NCI-H2081 treated with DMSO at 0.1 percent for 48 hours (cell line): ENCODE measurements at regions not wholly inside any gene's neighbourhood (a gene's known extent, or its start where the extent isn't known, plus 50 kb on each side); places are given as distances from the start of the nearest gene placed in this dataset.
"Not testable (repeated sequence)": the region's sequence is repeated elsewhere in the genome, so short reads cannot be mapped to it uniquely, and the experiment has no call there.

Experiments used
- DNase-seq: peaks from one replicate; lab custom pipeline; 2025; lab: John Stamatoyannopoulos, UW

DNA sequence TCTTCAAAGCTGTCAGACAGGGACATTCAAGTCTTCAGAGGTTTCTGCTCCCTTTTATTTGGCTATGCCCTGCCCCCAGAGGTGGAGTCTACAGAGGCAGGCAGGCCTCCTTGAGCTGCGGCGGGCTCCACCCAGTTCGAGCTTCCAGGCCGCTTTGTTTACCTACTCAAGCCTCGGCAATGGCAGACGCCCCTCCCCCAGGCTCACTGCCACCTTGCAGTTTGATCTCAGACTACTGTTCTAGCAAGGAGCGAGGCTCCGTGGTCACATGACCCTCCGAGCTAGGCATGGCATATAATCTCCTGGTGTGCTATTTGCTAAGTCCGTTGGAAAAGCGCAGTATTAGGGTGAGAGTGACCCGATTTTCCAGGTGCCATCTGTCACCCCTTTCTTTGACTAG lies 462.6 kb upstream of the HS3ST5 start:
- DNase-seq, result not testable (repeated sequence)

GRCh38 chr6:114796576-114796975 lies 453.8 kb upstream of the HS3ST5 start:
- no peak for DNase-seq

GRCh38 chr6:114793428-114793827 lies 450.6 kb upstream of the HS3ST5 start:
- DNase-seq, result no peak

DNA sequence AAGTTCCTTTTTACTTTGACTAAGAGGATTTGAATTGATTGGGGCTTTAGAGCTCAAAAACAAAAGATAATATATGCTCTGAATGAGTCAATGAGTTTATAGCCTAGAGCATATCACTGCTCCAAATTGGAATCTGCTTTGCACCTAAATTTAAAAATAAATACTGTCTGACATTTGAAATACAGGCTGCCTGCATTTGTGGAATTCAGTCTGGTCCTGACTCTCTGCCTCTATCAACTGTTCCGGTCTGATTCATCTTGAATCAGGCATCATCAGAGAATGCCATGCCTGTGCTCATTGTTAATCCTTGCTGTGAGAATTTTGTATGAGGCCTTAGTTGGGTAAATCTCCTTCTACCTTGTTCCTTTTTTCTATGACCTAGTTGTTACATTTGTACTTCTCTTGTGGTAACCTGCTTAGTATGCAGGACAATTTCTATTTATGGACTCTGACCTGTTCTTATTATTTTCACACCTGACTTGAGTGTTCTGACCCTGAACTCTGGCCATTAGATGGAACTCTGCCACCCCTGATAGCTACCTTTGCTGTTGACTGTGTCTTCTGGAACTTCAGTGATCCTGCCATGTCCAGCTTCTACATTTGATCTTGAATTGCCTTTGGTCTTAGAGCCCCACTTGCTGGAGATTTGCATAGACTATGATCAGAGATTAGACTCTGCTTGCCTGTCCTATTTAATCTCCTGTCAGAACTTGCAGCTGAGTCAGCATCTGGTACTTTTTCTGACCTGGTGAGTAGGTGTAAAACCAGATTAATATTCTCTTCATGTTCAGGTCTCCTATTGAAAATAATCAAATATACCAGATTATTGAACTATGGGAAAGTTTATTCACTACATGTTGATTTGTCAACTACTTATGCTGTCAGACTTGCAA lies 442.7 kb upstream of the HS3ST5 start:
- DNase-seq, result no peak

DNA sequence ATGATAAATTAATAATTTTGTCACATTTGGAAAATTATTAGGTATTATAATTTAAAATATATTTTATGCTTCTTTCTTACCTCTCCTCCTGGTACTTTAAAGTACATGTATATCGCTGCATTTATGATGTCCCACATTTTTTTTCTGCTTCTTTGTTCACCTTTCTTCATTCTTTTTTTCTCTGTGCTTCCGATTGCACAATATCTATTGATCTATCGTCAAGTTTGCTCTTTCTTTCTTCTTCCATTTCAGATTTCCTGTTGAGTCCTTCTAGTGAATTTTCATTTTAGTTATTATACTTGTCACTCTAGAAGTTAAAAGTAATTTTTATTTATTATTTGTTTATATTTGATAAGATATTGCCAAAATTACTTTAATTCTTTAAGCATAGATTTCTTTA lies 441.0 kb upstream of the HS3ST5 start:
- no peak for DNase-seq

- no peak for DNase-seq
These were observed 440.3 kb upstream of the HS3ST5 start for GRCh38 chr6:114783083-114783482.

DNA sequence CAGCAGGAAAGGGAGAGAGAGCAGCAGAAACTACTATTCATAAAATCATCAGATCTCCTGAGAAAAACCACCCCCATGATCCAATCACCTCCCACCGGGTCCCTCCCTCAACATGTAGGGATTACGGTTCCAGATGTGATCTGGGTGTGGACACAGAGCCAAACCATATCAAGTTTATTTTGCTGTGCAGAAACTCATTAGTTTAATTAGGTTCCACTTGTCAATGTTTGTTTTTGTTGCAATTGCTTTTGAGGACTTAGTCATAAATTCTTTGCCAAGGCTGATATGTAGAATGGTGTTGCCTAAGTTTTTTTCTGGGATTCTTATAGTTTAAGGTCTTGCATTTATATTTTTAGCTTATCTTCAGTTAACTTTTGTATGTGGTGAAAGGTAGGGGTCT lies 422.0 kb upstream of the HS3ST5 start:
- DNase-seq, result no peak

DNA sequence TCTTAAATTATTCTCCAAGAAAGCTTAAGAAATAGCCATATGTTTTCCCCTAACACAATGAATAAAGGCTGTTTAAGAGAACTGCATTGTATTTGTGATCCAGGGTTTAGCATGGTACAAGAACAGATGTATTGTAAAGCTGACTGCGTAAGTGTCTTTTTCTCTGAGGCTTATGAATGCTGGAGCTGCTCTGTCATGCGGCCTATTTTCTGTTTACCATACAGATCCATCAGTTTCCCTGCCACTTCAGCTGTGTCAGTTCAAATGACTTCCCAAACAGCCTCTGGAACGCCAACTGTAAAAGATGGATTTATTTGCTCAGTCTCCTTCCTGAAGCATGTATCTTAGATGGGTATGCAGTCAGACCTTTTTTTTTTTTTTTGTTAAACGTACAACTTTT lies 419.3 kb upstream of the HS3ST5 start:
- DNase-seq, result no peak

DNA sequence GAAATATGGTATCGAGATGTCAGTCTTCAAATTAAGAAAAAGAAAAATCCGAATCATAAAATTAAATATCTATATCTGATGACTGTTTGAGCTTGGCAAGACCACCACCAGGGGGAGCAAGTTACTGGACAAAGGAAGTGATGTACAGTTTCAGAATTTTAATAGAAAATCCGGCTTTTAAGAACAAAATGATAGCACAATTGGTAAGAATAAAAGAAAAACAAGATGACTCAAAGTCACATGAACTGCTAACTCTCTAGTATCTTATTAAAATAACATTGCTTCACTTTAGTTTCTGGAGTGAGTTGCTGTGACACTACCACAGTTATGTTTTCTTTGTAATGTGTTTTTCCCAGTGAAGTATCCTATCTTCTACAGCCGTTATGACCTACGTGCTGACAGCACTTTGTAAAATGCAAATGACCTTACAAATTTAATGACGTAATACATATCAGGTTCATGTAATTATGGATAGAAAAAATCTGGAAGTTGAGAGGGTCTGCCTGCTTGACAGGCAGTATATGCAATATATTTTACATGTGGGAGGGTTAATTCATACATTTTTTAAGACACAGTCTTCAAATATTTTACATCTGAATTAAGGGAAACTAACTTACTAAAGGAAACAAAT lies 405.3 kb upstream of the HS3ST5 start:
- no peak for DNase-seq

GRCh38 chr6:114740547-114740946 lies 397.7 kb upstream of the HS3ST5 start:
- DNase-seq, result no peak

DNA sequence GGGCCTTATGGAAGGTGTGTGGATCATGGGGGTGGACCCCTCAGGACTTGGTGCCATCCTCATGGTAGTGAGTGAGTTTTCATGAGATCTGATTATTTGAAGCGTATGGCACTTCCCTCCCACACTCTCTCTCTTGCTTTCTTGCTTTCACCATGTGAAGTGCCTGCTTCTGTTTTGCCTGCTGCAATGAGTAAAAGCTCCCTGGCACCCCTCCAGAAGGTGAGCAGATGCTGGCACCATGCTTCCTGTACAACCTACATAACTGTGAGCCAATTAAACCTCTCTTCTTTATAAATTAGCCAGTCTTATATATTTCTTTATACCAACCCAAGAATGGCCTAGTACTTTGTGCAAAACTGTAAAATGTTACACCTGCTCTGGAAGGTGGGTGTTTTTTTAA lies 396.8 kb upstream of the HS3ST5 start:
- DNase-seq, result no peak

DNA sequence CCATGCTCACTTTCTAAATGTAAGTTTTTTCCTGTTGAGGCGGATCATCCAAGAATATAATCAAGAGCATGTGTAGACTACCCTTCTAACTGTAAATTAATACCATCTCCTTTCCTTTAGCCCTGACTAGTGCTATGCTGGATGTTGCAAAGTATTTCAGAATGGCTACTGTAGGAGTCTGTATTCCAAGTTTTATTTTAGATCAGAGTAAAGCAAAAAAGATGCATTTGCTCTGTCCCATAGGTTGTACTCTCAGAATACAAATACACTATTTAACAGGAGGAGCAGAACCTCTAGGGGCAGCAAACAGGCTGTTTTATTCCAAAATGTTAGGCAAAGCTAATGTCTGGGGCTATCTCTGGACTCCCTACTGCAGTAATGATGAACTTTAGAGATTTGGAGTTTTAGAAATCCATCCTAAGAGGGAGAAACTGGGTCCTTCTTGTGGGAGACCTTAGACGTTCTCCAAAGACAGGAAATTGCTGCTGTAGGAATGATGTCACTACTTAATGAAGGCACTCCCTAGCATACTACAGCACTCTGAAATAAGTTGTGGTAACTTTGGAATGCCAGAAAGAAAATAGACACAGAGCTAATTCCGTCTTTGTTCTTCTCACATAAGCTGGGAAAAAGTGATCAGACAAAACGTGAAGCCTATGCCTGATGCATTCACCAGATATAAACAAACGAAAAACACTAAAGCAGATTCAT lies 392.4 kb upstream of the HS3ST5 start:
- no peak for DNase-seq

- no peak for DNase-seq
These were observed 390.8 kb upstream of the HS3ST5 start for GRCh38 chr6:114733596-114733995.

GRCh38 chr6:114718716-114719270 lies 376.0 kb upstream of the HS3ST5 start:
- DNase-seq, result no peak

- DNase-seq, result no peak
These were observed 375.4 kb upstream of the HS3ST5 start for GRCh38 chr6:114718186-114718585.

- DNase-seq, result no peak
These were observed 372.1 kb upstream of the HS3ST5 start for GRCh38 chr6:114714836-114715507.

DNA sequence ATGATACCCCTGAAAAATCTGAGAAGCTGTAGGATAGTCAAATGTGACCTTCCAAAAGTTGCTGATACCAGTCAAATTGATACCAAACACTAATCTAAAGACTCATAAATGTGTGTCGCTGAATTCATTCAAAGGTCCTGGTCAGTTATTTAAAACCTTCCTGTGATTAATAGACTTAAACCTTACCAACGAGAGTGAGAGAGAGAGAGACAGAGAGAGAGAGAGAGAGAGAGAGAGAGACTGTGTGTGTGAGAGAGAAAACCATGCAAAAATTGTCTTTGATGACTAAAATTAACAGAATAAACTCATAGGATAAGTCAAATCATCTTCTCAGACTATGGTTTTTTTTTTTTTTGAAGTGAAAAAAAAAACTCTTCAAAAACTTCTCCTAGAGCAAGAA lies 370.9 kb upstream of the HS3ST5 start:
- DNase-seq, result no peak

DNA sequence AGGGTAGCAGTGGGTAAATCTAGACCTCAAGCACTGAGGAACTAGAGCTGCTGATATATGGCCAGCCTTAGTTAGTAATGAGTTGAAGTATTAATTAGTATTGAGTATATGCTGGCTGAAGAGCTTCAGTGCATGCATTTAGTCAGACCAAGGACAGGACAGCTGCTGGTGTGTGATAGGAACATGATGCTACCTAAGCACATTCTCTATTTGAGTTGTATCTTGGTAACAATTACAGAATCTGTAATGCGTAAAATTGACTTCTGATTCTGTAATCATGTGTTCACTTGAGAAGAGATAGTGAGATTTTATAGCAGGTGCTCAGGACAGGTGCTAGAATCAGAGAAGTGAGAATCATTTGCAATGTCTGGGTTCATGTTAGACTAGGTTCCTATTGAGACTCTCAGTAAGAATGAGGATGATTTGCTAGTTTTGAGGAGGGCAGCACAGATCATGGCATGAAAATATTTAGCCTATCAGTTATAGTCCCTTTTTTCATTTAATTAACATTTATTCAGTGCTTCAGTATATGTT lies 369.4 kb upstream of the HS3ST5 start:
- DNase-seq, result no peak

DNA sequence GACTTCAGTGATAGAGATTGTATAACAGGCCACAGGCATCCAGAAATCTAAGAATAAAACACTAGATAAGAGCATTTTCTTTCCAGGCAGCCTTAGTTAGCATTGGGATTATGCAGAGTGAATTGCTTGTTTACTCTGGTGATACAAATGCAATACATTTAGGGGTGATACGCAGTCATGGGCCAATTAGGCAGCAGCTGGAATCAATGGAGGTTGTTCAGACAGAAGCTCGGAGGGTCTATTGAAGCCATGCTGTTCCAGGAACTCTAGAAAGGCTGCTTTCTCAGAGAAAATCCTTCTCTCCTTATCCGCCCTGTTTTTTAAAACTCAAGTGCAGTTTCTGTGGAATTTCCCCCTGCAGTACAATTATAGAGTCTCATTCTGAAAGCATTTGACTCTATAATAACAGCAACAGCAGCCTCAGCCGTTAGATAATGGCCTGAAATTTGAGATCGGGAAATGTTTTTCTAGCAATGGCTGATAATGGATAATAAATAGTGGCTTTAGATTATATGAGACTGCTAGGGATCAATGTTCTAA lies 364.3 kb upstream of the HS3ST5 start:
- DNase-seq, result no peak

GRCh38 chr6:114690625-114691024 lies 347.8 kb upstream of the HS3ST5 start:
- DNase-seq, result no peak

DNA sequence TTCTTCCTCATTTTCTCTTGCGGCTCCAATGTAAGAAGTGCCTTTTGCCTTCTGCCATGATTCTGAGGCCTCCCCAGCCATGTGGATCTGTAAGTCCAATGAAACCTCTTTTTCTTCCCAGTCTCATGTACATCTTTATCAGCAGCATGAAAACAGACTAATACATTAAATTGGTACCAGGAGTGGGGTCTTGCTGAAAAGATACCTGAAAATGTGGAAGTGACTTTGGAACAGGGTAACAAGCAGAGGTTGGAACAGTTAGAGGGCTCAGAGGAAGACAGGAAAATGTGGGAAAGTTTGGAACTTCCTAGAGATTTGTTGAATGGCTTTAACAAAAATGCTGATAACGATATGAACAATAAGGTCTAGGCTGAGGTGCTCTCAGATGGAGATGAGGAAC lies 316.7 kb upstream of the HS3ST5 start:
- DNase-seq, result no peak

DNA sequence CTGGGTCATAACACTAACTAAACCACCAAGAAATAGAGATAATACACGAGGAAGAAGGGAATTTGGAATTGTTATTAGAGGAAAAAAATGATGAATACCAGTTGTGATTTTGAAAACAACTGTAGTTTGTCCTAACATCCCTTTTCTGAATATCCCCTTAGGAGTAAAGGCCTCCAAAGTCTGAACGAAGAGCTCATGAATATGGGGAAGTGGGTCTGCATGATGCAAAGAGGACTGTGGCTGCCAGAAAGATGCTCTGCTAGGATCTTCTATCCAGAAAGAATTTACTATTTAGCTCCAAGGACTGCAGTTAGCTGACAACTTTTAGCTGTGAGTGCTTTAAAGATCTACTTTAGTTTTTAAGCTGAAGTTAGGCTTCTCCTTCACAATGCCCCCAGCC lies 308.8 kb upstream of the HS3ST5 start:
- no peak for DNase-seq
